ENCODE measurements at regions not wholly inside any gene's neighbourhood (a gene's known extent, or its start where the extent isn't known, plus 50 kb on each side); places are given as distances from the start of the nearest gene placed in this dataset.

GRCh38 chr3:124599147-124599765, 131.0 kb upstream of the UMPS start:
- Histone ChIP-seq H3K27ac (peak overlapping the region; percentile 36 to 51), H3K27me3 (replicated peaks; ENCODE audit: insufficient read depth) (no peaks in the 10 kb centered on the region), H3K4me1 (ENCODE audit: control insufficient read depth in 1 of 2, low read depth in 2 of 2) (peaks cover 17 to 34% of the 10 kb centered on the region in 2 donors), H3K4me3 (no peak overlapping the region), H3K9me3 (no peaks in the 10 kb centered on the region), H3K36me3 (no peaks in the 10 kb centered on the region)
- no peak for TF ChIP-seq CTCF (IDR thresholded peaks at IDR 0.05)
- DNase-seq (ENCODE audit: low spot score) (no peak), ATAC-seq (ENCODE audit: insufficient number of reproducible peaks, low FRiP score, low read depth) (no peak)

- no peaks in the 10 kb centered on the region for H3K9me3 ChIP-seq
- H3K27me3 ChIP-seq (replicated peaks; ENCODE audit: insufficient read depth): no peaks in the 10 kb centered on the region
- no peak overlapping the region for H3K4me3 ChIP-seq
- H3K27ac ChIP-seq: peak overlapping the region; percentile 36 to 51
- no peak for TF ChIP-seq CTCF (IDR thresholded peaks at IDR 0.05)
- DNase-seq (ENCODE audit: low spot score) (no peak), ATAC-seq (ENCODE audit: insufficient number of reproducible peaks, low FRiP score, low read depth) (no peak)
- peaks cover 17 to 34% of the 10 kb centered on the region in 2 donors for H3K4me1 ChIP-seq (ENCODE audit: control insufficient read depth in 1 of 2, low read depth in 2 of 2)
- no peaks in the 10 kb centered on the region for H3K36me3 ChIP-seq
Measured at GRCh38 chr3:124599779-124600693, 130.2 kb upstream of the UMPS start.

GRCh38 chr3:124600765-124601164, 129.5 kb upstream of the UMPS start:
- Histone ChIP-seq H3K9me3 (no peaks in the 10 kb centered on the region), H3K4me3 (no peak overlapping the region), H3K4me1 (ENCODE audit: control insufficient read depth in 1 of 2, low read depth in 2 of 2) (peaks cover 17 to 34% of the 10 kb centered on the region in 2 donors), H3K36me3 (no peaks in the 10 kb centered on the region), H3K27me3 (replicated peaks; ENCODE audit: insufficient read depth) (no peaks in the 10 kb centered on the region), H3K27ac (peak overlapping the region; percentile 36 to 51)
- ATAC-seq (ENCODE audit: insufficient number of reproducible peaks, low FRiP score, low read depth) (peak; percentile 55), DNase-seq (ENCODE audit: low spot score) (no peak)
- TF ChIP-seq CTCF (IDR thresholded peaks at IDR 0.05): no peak

GRCh38 chr3:124601190-124601589, 129.1 kb upstream of the UMPS start:
- H3K27ac ChIP-seq: peak overlapping the region; percentile 36 to 51
- no peak overlapping the region for H3K4me3 ChIP-seq
- H3K27me3 ChIP-seq (replicated peaks; ENCODE audit: insufficient read depth): no peaks in the 10 kb centered on the region
- TF ChIP-seq CTCF (IDR thresholded peaks at IDR 0.05): no peak
- no peak for DNase-seq (ENCODE audit: low spot score)
- H3K4me1 ChIP-seq (ENCODE audit: control insufficient read depth in 1 of 2, low read depth in 2 of 2): peaks cover 17 to 35% of the 10 kb centered on the region in 2 donors
- no peak for ATAC-seq (ENCODE audit: insufficient number of reproducible peaks, low FRiP score, low read depth)
- no peaks in the 10 kb centered on the region for H3K9me3 ChIP-seq
- H3K36me3 ChIP-seq: no peaks in the 10 kb centered on the region

- H3K4me1 ChIP-seq (ENCODE audit: control insufficient read depth in 1 of 2, low read depth in 2 of 2): peaks cover 17 to 50% of the 10 kb centered on the region in 2 donors
- no peak for TF ChIP-seq CTCF (IDR thresholded peaks at IDR 0.05)
- H3K9me3 ChIP-seq: no peaks in the 10 kb centered on the region
- H3K36me3 ChIP-seq: no peaks in the 10 kb centered on the region
- ATAC-seq (ENCODE audit: insufficient number of reproducible peaks, low FRiP score, low read depth) (no peak), DNase-seq (ENCODE audit: low spot score) (no peak)
- H3K27me3 ChIP-seq (replicated peaks; ENCODE audit: insufficient read depth): no peaks in the 10 kb centered on the region
- no peak overlapping the region for H3K27ac ChIP-seq
- no peak overlapping the region for H3K4me3 ChIP-seq
Measured at GRCh38 chr3:124602980-124603627, 127.1 kb upstream of the UMPS start.
